ENCODE measurements at regions not wholly inside any gene's neighbourhood (a gene's known extent, or its start where the extent isn't known, plus 50 kb on each side); places are given as distances from the start of the nearest gene placed in this dataset.

GRCh38 chr22:27222178-27222577, 564.8 kb downstream of the MIAT start:
- no peak for DNase-seq (ENCODE audit: low read depth)

- DNase-seq (ENCODE audit: low read depth), result no peak
Measured at GRCh38 chr22:27223317-27224177, 566.2 kb downstream of the MIAT start.

- DNase-seq (ENCODE audit: low read depth), result no peak
Measured at GRCh38 chr22:27224485-27225374, 567.3 kb downstream of the MIAT start.

- no peak for DNase-seq (ENCODE audit: low read depth)
Measured at GRCh38 chr22:27226666-27227065, 569.3 kb downstream of the MIAT start.

- DNase-seq (ENCODE audit: low read depth), result no peak
Measured at GRCh38 chr22:27228771-27229170, 571.4 kb downstream of the MIAT start.

GRCh38 chr22:27230189-27230588, 571.4 kb downstream of the MN1 start:
- DNase-seq (ENCODE audit: low read depth), result no peak

GRCh38 chr22:27231266-27231665, 570.3 kb downstream of the MN1 start:
- DNase-seq (ENCODE audit: low read depth), result no peak

- DNase-seq (ENCODE audit: low read depth), result no peak
Measured at GRCh38 chr22:27232077-27232476, 569.5 kb downstream of the MN1 start.

GRCh38 chr22:27237080-27237741, 564.3 kb downstream of the MN1 start:
- no peak for DNase-seq (ENCODE audit: low read depth)

GRCh38 chr22:27238935-27239510, 562.5 kb downstream of the MN1 start:
- no peak for DNase-seq (ENCODE audit: low read depth)

GRCh38 chr22:27239520-27239919, 562.0 kb downstream of the MN1 start:
- DNase-seq (ENCODE audit: low read depth), result no peak

GRCh38 chr22:27240298-27241075, 561.1 kb downstream of the MN1 start:
- no peak for DNase-seq (ENCODE audit: low read depth)

GRCh38 chr22:27241430-27242321, 559.9 kb downstream of the MN1 start:
- DNase-seq (ENCODE audit: low read depth), result no peak

- no peak for DNase-seq (ENCODE audit: low read depth)
Measured at GRCh38 chr22:27242474-27242873, 559.1 kb downstream of the MN1 start.

GRCh38 chr22:27242917-27243589, 558.5 kb downstream of the MN1 start:
- no peak for DNase-seq (ENCODE audit: low read depth)

- DNase-seq (ENCODE audit: low read depth), result no peak
Measured at GRCh38 chr22:27244328-27244727, 557.2 kb downstream of the MN1 start.

GRCh38 chr22:27245056-27245455, 556.5 kb downstream of the MN1 start:
- no peak for DNase-seq (ENCODE audit: low read depth)

GRCh38 chr22:27246558-27246957, 555.0 kb downstream of the MN1 start:
- DNase-seq (ENCODE audit: low read depth), result no peak

GRCh38 chr22:27247701-27248434, 553.7 kb downstream of the MN1 start:
- no peak for DNase-seq (ENCODE audit: low read depth)

All from forelimb muscle (tissue), 1 donor.